22Rv1 (cell line): ENCODE measurements at regions not wholly inside any gene's neighbourhood (a gene's known extent, or its start where the extent isn't known, plus 50 kb on each side); places are given as distances from the start of the nearest gene placed in this dataset.

ENCODE experiments used
- ZFX ChIP-seq: fragments of 450-650 bp; IDR thresholded peaks from 2 replicates; pipeline ENCODE4 v1.6.1; 2017; ENCODE audit warnings: antibody characterized with exemption, borderline replicate concordance
- TF ChIP-seq, protein P1 (sequence below): fragments of 450-650 bp; IDR thresholded peaks from 2 replicates; pipeline ENCODE4 v1.5.1; 2017; ENCODE audit warnings: mild to moderate bottlenecking

DNA sequence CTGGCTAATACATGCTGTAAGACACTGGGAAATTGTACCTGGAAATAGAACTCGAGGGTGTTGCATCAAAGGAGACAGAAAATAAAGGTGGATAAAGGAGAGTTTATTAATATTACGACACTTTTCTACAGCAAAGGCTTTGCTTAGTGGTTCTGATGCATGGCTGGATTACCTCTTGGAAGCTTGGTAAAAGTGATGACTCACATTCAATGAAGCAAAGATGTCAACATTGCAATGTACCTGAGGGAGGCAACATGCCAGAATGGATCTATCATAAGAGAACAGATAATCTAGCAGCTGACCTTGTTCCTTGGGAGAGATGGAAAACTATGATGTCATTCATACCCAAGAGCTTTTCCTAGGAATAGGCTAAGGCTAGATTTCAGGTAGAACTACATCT, 735.1 kb upstream of the DIAPH2 start:
- TF ChIP-seq, protein P1, sequence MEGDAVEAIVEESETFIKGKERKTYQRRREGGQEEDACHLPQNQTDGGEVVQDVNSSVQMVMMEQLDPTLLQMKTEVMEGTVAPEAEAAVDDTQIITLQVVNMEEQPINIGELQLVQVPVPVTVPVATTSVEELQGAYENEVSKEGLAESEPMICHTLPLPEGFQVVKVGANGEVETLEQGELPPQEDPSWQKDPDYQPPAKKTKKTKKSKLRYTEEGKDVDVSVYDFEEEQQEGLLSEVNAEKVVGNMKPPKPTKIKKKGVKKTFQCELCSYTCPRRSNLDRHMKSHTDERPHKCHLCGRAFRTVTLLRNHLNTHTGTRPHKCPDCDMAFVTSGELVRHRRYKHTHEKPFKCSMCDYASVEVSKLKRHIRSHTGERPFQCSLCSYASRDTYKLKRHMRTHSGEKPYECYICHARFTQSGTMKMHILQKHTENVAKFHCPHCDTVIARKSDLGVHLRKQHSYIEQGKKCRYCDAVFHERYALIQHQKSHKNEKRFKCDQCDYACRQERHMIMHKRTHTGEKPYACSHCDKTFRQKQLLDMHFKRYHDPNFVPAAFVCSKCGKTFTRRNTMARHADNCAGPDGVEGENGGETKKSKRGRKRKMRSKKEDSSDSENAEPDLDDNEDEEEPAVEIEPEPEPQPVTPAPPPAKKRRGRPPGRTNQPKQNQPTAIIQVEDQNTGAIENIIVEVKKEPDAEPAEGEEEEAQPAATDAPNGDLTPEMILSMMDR = no peak
- no peak for TF ChIP-seq ZFX
